ENCODE measurements at regions not wholly inside any gene's neighbourhood (a gene's known extent, or its start where the extent isn't known, plus 50 kb on each side); places are given as distances from the start of the nearest gene placed in this dataset.

DNA sequence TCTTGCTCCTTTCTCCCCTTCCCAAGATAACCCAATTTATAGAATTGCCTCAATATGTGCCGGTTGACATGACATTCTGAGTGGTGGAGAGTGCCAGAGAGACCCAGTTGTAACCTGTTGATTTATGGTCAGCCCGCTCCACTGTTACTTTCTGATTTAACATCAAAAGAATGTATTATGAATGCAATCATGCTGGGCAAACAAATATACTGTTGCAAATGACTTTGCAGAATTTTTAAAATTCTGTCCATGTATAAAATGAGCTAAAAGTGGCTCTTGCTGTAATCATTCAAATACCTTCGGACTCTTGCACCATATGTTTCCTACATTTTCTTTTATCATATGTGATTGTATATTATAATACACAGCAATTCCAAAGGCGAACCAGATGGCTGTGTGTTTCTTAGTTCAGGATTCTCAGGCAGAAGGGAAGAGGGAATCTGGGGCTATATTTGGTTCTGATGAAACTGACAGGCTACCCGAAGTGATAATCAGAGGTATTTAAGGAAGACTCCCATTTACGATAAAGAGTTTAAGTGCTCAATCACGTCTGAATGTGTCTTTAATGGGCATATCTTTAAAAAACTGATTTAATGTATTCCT lies 131.7 kb downstream of the CLCN4 start:
- DNase-seq (no peak), ATAC-seq (ENCODE audit: poor library complexity) (no peak)
- intact Hi-C loops (cut with DNase I), result no loop called here

GRCh38 chrX:10296576-10296975 lies 139.8 kb downstream of the CLCN4 start:
- DNase-seq (no peak), ATAC-seq (ENCODE audit: poor library complexity) (no peak)
- intact Hi-C loops (cut with DNase I), result no loop called here

GRCh38 chrX:10310511-10310910 lies 153.7 kb downstream of the CLCN4 start:
- ATAC-seq (ENCODE audit: poor library complexity) (no peak), DNase-seq (no peak)
- intact Hi-C loops (cut with DNase I), result no loop called here

GRCh38 chrX:10314530-10315104 lies 157.8 kb downstream of the CLCN4 start:
- no peak for ATAC-seq (ENCODE audit: poor library complexity)
- intact Hi-C loops (cut with DNase I), result no loop called here
- no peak for DNase-seq

DNA sequence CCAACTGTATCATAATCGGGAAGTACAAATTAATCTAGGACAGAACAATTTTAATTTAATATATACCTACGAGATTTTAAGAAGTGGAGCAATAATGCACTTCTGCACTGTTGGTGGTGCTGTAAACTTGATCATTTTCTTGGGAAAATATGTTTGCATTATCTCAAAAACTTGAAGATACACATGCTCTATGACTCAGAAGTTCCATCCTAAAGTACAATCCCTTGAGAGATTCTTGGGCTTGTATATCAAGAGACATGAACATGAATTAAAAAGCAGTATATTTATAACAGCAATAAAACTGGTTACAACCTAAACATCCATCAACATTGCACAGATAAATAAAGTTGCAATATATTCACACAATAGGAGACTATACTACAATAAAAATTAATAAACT lies 168.8 kb downstream of the CLCN4 start:
- no peak for ATAC-seq (ENCODE audit: poor library complexity)
- DNase-seq, result no peak
- intact Hi-C loops (cut with DNase I), result loop anchor here (10.0 kb wide), 1 partner anchor 131 kb away; no protein-coding TSS in a partner anchor

GRCh38 chrX:10326578-10326977 lies 169.8 kb downstream of the CLCN4 start:
- DNase-seq (peak; percentile 25), ATAC-seq (ENCODE audit: poor library complexity) (peak; percentile 82)
- intact Hi-C loops (cut with DNase I), result loop anchor here (10.0 kb wide), 1 partner anchor 132 kb away; no protein-coding TSS in a partner anchor

- DNase-seq, result no peak
- intact Hi-C loops (cut with DNase I), result loop anchor here (10.0 kb wide), 1 partner anchor 133 kb away; no protein-coding TSS in a partner anchor
- ATAC-seq (ENCODE audit: poor library complexity), result no peak
Measured at GRCh38 chrX:10327651-10328050, 170.9 kb downstream of the CLCN4 start.

- DNase-seq (no peak), ATAC-seq (ENCODE audit: poor library complexity) (no peak)
- intact Hi-C loops (cut with DNase I), result loop anchor here (10.0 kb wide), 1 partner anchor 135 kb away; no protein-coding TSS in a partner anchor
Measured at GRCh38 chrX:10329984-10330383, 173.2 kb downstream of the CLCN4 start.

- ATAC-seq (ENCODE audit: poor library complexity) (no peak), DNase-seq (no peak)
- intact Hi-C loops (cut with DNase I), result no loop called here
Measured at GRCh38 chrX:10341309-10341708, 184.5 kb downstream of the CLCN4 start.

DNA sequence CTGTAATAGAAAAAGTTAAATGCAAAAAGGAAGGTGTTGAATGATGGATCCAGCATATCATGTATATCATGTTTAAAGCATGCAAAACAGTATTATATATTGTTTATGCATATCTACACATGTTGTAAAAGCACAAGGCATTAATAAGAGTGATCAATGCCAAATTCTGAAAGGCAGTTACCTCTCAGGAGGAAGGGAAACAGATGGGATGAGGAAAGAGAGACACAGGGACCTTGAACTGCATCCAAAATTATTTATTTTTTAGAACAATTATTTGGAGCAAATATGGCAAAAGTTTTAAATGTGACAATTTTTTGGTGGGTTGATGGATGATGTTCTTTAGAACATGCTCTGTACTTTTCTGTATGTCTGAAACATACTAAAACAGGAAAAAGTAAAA lies 193.4 kb downstream of the CLCN4 start:
- intact Hi-C loops (cut with DNase I), result no loop called here
- ATAC-seq (ENCODE audit: poor library complexity) (no peak), DNase-seq (no peak)

GRCh38 chrX:10350981-10351380 lies 194.2 kb downstream of the CLCN4 start:
- no peak for ATAC-seq (ENCODE audit: poor library complexity)

DNA sequence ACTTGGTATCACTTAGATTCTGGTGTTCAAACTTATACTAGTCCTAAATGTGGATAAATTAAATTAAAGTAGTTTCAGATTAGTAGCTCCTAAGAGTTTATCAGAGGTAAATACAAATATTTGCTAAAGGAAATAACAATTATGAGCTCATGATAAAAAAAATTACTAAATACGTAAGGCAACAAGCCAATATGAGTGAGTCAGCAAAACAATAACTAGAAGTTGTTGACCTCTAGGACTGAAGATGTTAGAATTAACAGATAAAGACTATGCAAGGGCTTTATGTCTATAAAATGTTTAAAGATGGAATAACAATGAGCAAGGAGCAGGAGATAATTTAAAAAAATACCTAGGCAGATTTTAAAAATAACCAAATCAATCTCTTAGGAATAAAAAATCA lies 195.8 kb downstream of the CLCN4 start:
- DNase-seq (no peak), ATAC-seq (ENCODE audit: poor library complexity) (no peak)
- intact Hi-C loops (cut with DNase I), result no loop called here

More at GRCh38 chrX:10350981-10351380, 194.2 kb downstream of the CLCN4 start:
- intact Hi-C loops (cut with DNase I), result no loop called here
- no peak for DNase-seq

- intact Hi-C loops (cut with DNase I), result no loop called here
- DNase-seq, result no peak
- no peak for ATAC-seq (ENCODE audit: poor library complexity)
Measured at GRCh38 chrX:10356979-10357378, 200.2 kb downstream of the CLCN4 start.

- ATAC-seq (ENCODE audit: poor library complexity) (no peak), DNase-seq (no peak)
- intact Hi-C loops (cut with DNase I), result no loop called here
Measured at GRCh38 chrX:10358958-10359357, 202.2 kb downstream of the CLCN4 start.

DNA sequence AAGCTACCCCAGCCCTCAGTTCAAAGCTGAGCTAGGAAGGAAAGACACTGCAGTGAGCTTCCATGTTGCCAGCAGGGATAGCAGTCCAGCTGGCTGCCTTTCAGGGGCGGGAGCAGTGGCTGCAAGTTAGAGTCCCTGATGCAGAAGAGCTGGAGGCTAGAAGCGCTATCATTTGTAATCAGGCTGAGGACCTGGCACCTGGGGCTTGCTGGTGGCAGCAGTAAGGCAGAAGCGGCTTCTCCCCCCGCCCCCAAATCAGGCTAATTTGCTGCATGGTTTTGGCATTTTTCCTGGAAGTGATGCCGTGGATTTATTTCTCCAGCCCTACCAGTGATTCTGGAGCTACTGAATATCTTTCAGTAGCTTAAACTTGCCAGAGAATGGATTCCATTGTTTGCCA lies 203.3 kb downstream of the CLCN4 start:
- peak; percentile 47 for DNase-seq
- no peak for ATAC-seq (ENCODE audit: poor library complexity)
- intact Hi-C loops (cut with DNase I), result no loop called here

DNA sequence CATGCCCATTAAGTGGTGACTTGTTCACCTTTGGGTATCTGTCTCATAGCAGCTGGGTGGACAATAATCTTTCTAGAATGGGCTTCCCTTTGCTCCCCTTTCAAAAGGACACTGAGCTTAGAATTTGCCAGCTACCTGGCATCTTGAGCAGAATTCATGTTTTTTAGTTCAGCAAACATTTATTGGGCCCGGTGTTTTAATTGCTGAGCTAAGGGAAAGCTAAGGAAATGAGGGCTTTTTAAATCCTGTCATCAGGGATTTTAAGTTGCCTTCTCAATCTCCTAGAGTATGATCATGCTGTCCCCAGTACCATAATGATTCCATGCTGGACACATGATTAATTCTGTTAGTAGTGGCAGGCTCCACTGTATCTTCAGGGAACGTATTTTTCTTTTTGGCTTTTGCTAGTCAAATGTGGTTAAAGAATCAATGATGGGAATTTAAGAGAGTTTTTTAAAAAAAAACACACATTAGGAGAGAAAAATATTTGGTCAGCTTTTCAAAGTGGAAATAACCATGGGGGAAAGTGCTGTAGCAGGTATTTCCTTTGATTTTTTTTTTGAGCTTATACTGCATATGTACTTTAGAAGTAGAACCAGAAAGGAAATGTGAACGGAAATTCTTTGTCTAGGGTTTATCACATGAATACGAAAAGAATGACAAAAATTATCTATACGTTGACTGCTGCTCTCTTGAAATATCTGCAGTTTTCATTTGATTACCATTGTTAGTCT lies 208.9 kb downstream of the CLCN4 start:
- no peak for ATAC-seq (ENCODE audit: poor library complexity)
- DNase-seq, result no peak
- intact Hi-C loops (cut with DNase I), result no loop called here

GRCh38 chrX:10367406-10367805 lies 210.6 kb downstream of the CLCN4 start:
- intact Hi-C loops (cut with DNase I), result no loop called here
- DNase-seq, result no peak
- ATAC-seq (ENCODE audit: poor library complexity), result no peak

- ATAC-seq (ENCODE audit: poor library complexity), result no peak
- no peak for DNase-seq
- intact Hi-C loops (cut with DNase I), result no loop called here
Measured at GRCh38 chrX:10370976-10371375, 214.2 kb downstream of the CLCN4 start.

DNA sequence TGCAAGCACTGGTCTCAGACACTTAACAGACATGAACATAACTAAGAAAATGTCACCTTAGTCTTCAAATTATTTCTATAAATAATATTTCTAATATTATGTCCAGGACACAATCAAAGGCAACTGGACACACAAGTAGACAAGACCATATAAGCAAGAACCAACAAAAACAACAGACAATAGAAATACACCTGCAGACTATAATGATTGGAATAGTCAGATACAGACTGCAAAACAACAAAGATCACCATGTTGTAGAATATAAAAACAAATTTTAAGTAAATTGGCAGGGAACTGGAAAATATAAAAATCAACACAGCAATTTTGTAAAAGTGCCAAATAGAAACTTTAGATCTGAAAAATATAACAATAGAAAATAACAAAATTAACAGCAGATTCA lies 220.7 kb downstream of the CLCN4 start:
- ATAC-seq (ENCODE audit: poor library complexity) (no peak), DNase-seq (no peak)
- intact Hi-C loops (cut with DNase I), result no loop called here

GRCh38 chrX:10379878-10380277 lies 223.1 kb downstream of the CLCN4 start:
- intact Hi-C loops (cut with DNase I), result no loop called here
- ATAC-seq (ENCODE audit: poor library complexity) (no peak), DNase-seq (no peak)

All from Right ventricle myocardium superior (tissue), 1 donor.